H9 (cell line): ENCODE measurements at regions not wholly inside any gene's neighbourhood (a gene's known extent, or its start where the extent isn't known, plus 50 kb on each side); places are given as distances from the start of the nearest gene placed in this dataset.

Experiments used
- DNase-seq: peaks from one replicate; pipeline ENCODE4 v3.0.0-alpha.2; 2017
- H2AFZ ChIP-seq: one replicate; pipeline ENCODE4 v1.6.1; 2013; ENCODE audit warnings: mild to moderate bottlenecking, low read length, control low read depth, moderate library complexity
- H2AK5ac ChIP-seq: 2 replicates; pipeline ENCODE4 v1.6.1; 2013; ENCODE audit warnings: low read length, control low read depth, mixed read lengths; ENCODE audit not compliant: insufficient read length
- H2BK120ac ChIP-seq: one replicate; pipeline ENCODE4 v1.6.1; 2013; ENCODE audit warnings: low read depth, mild to moderate bottlenecking, low read length, control low read depth, inconsistent platforms; ENCODE audit not compliant: poor library complexity, severe bottlenecking
- H2BK12ac ChIP-seq: 2 replicates; pipeline ENCODE4 v1.6.1; 2013; ENCODE audit warnings: low read length, control low read depth, mixed read lengths, low read depth; ENCODE audit not compliant: insufficient read length
- H2BK15ac ChIP-seq: 2 replicates; pipeline ENCODE4 v1.6.1; 2013; ENCODE audit warnings: low read depth, low read length, control low read depth
- H2BK20ac ChIP-seq: one replicate; pipeline ENCODE4 v1.6.1; 2013; ENCODE audit warnings: low read depth, mild to moderate bottlenecking, low read length, control low read depth, inconsistent platforms; ENCODE audit not compliant: poor library complexity, severe bottlenecking
- H2BK5ac ChIP-seq: 2 replicates; pipeline ENCODE4 v1.6.1; 2013; ENCODE audit warnings: low read length, control low read depth, mixed read lengths; ENCODE audit not compliant: insufficient read length
- H3K14ac ChIP-seq: 2 replicates; pipeline ENCODE4 v1.6.1; 2013; ENCODE audit warnings: low read length, control low read depth; ENCODE audit not compliant: insufficient read depth
- H3K18ac ChIP-seq: 2 replicates; pipeline ENCODE4 v1.6.1; 2013; ENCODE audit warnings: low read depth, mild to moderate bottlenecking, mixed read lengths, low read length, control low read depth; ENCODE audit not compliant: insufficient read length
- H3K23ac ChIP-seq: 2 replicates; pipeline ENCODE4 v1.6.1; 2013; ENCODE audit warnings: low read length, control low read depth, mixed read lengths, low read depth; ENCODE audit not compliant: insufficient read length
- H3K23me2 ChIP-seq: 2 replicates; pipeline ENCODE4 v1.6.1; 2013; ENCODE audit warnings: low read depth, mild to moderate bottlenecking, mixed read lengths, low read length, control low read depth; ENCODE audit not compliant: insufficient read length, poor library complexity, severe bottlenecking
- H3K27ac ChIP-seq: 2 replicates; pipeline ENCODE4 v1.5.1; 2013; ENCODE audit warnings: low read length, control low read depth, mixed read lengths, low read depth; ENCODE audit not compliant: insufficient read length
- H3K27me3 ChIP-seq: 2 replicates; pipeline ENCODE4 v1.6.1; 2013; ENCODE audit warnings: low read length, control low read depth, inconsistent platforms; ENCODE audit not compliant: insufficient read depth
- H3K4ac ChIP-seq: 2 replicates; pipeline ENCODE4 v1.6.1; 2013; ENCODE audit warnings: low read depth, mild to moderate bottlenecking, control low read depth, inconsistent platforms, low read length, moderate library complexity
- H3K4me1 ChIP-seq: 2 replicates; pipeline ENCODE4 v1.6.1; 2013; ENCODE audit warnings: low read length, control low read depth, inconsistent platforms; ENCODE audit not compliant: insufficient read depth
- H3K4me2 ChIP-seq: 2 replicates; pipeline ENCODE4 v1.6.1; 2013; ENCODE audit warnings: low read length, control low read depth, mixed read lengths; ENCODE audit not compliant: insufficient read length, insufficient read depth
- H3K56ac ChIP-seq: 2 replicates; pipeline ENCODE4 v1.6.1; 2013; ENCODE audit warnings: low read depth, mild to moderate bottlenecking, mixed read lengths, low read length, control low read depth; ENCODE audit not compliant: insufficient read length
- H3K79me1 ChIP-seq: 2 replicates; pipeline ENCODE4 v1.6.1; 2013; ENCODE audit warnings: low read depth, mild to moderate bottlenecking, moderate library complexity, low read length, control low read depth, inconsistent platforms; ENCODE audit not compliant: insufficient read depth, poor library complexity, severe bottlenecking
- H3K79me2 ChIP-seq: 2 replicates; pipeline ENCODE4 v1.6.1; 2013; ENCODE audit warnings: low read length, control low read depth, inconsistent platforms; ENCODE audit not compliant: insufficient read depth
- H3K9ac ChIP-seq: 2 replicates; pipeline ENCODE4 v1.6.1; 2013; ENCODE audit warnings: low read length, control low read depth, mixed read lengths; ENCODE audit not compliant: insufficient read length; ENCODE audit errors: extremely low read depth
- H3K9me3 ChIP-seq: one replicate; pipeline ENCODE4 v1.6.1; 2013; ENCODE audit warnings: low read depth, low read length, inconsistent platforms; ENCODE audit not compliant: control insufficient read depth
- H3T11ph ChIP-seq: one replicate; pipeline ENCODE4 v1.6.1; 2013; ENCODE audit warnings: mild to moderate bottlenecking, low read length, control low read depth, inconsistent platforms
- H4K20me1 ChIP-seq: one replicate; pipeline ENCODE4 v1.6.1; 2013; ENCODE audit not compliant: control insufficient read depth, insufficient read length, insufficient read depth
- H4K5ac ChIP-seq: 2 replicates; pipeline ENCODE4 v1.6.1; 2013; ENCODE audit warnings: low read depth, mild to moderate bottlenecking, mixed read lengths, low read length, control low read depth; ENCODE audit not compliant: insufficient read length
- H4K8ac ChIP-seq: replicated peaks from 2 replicates; pipeline ENCODE4 v1.6.1; 2013; ENCODE audit warnings: low read length, control low read depth, mixed read lengths, low read depth; ENCODE audit not compliant: insufficient read length
- H4K91ac ChIP-seq: 2 replicates; pipeline ENCODE4 v1.6.1; 2013; ENCODE audit warnings: low read depth, mild to moderate bottlenecking, moderate library complexity, mixed read lengths, low read length, control low read depth; ENCODE audit not compliant: insufficient read length
- H3K27ac Mint-ChIP-seq, 3 experiments: 2 replicates in 2 of 3; 3 replicates in 1 of 3; pipeline ENCODE4 v1.8.0; 2020 to 2021; ENCODE audit warnings: mixed read lengths in 3 of 3, mild to moderate bottlenecking in 1 of 3, moderate library complexity in 1 of 3
- H3K27me3 Mint-ChIP-seq: 2 replicates; pipeline ENCODE4 v1.8.0; 2021; ENCODE audit warnings: low read depth, mild to moderate bottlenecking, moderate library complexity, mixed read lengths
- H3K36me3 Mint-ChIP-seq, 3 experiments: 2 replicates in 2 of 3; 3 replicates in 1 of 3; pipeline ENCODE4 v1.8.0; 2020 to 2021; ENCODE audit warnings: low read depth in 3 of 3, mixed read lengths in 3 of 3; ENCODE audit not compliant: insufficient read depth in 1 of 3
- H3K4me1 Mint-ChIP-seq, 2 experiments: 2 replicates each; pipeline ENCODE4 v1.8.0; 2020; ENCODE audit warnings: mixed read lengths in 2 of 2
- H3K4me3 Mint-ChIP-seq, 2 experiments: 2 replicates in 1 of 2; 3 replicates in 1 of 2; pipeline ENCODE4 v1.8.0; 2020 to 2021; ENCODE audit warnings: mild to moderate bottlenecking in 2 of 2, mixed read lengths in 2 of 2, moderate library complexity in 1 of 2
- H3K9me3 Mint-ChIP-seq, 2 experiments: 2 replicates in 1 of 2; 3 replicates in 1 of 2; pipeline ENCODE4 v1.8.0; 2020; ENCODE audit warnings: mild to moderate bottlenecking in 2 of 2, mixed read lengths in 2 of 2, moderate library complexity in 1 of 2
- CTCF ChIP-seq: fragments of 200-600 bp; sonication (generic); conservative IDR thresholded peaks from 3 replicates; pipeline ENCODE4 v1.8.0; 2021; ENCODE audit warnings: antibody characterized with exemption, mild to moderate bottlenecking
- WGBS: extraction: QIAGEN DNeasy Blood & Tissue Kit; methylation state at CpG from one replicate; pipeline ENCODE4 v1.1.7; 2013; ENCODE audit warnings: missing lambda C conversion rate, low lambda C conversion rate, mixed read lengths; ENCODE audit not compliant: insufficient read length; ENCODE audit errors: extremely low coverage; 5-methylcytosine and 5-hydroxymethylcytosine counted together

GRCh38 chr1:93738926-93739325 is 57.3 kb upstream of the BCAR3 start:
- Histone ChIP-seq H3K79me2 (no peaks in the 10 kb centered on the region), H3K14ac (no peak overlapping the region), H3K27ac (no peak overlapping the region), H2BK5ac (no peak overlapping the region), H3K23me2 (no peaks in the 10 kb centered on the region), H2BK15ac (no peak overlapping the region), H3K9ac (no peak overlapping the region), H4K20me1 (no peaks in the 10 kb centered on the region), H4K5ac (no peak overlapping the region), H2BK20ac (no peak overlapping the region), H3K79me1 (no peaks in the 10 kb centered on the region), H2BK12ac (no peak overlapping the region), H3K18ac (no peak overlapping the region), H2AK5ac (no peak overlapping the region), H4K8ac (no peak overlapping the region), H3K9me3 (no peaks in the 10 kb centered on the region), H2BK120ac (no peak overlapping the region), H3K4me1 (no peaks in the 10 kb centered on the region), H3K56ac (no peak overlapping the region), H3K4ac (no peak overlapping the region), H4K91ac (no peak overlapping the region), H2AFZ (no peak overlapping the region), H3K23ac (no peak overlapping the region), H3K4me2 (no peak overlapping the region), H3K27me3 (no peaks in the 10 kb centered on the region), H3T11ph (no peak overlapping the region)
- H3K4me3 Mint-ChIP-seq: no peak overlapping the region
- peaks cover 1% of the 10 kb centered on the region; the same call in 1 of the 2 replicates for H3K27me3 Mint-ChIP-seq
- H3K36me3 Mint-ChIP-seq: no peaks in the 10 kb centered on the region; a peak in 1 of 7 replicates
- no CpG with 5 or more reads among the region's 5 CpGs for WGBS
- no peak for TF ChIP-seq CTCF
- peaks cover 3 to 4% of the 10 kb centered on the region in 2 experiments for H3K4me1 Mint-ChIP-seq
- DNase-seq: no peak
- no peak overlapping the region for H3K27ac Mint-ChIP-seq
- H3K9me3 Mint-ChIP-seq: no peaks in the 10 kb centered on the region; a peak in 2 of 5 replicates
